C4-2B (cell line): ENCODE measurements at regions not wholly inside any gene's neighbourhood (a gene's known extent, or its start where the extent isn't known, plus 50 kb on each side); places are given as distances from the start of the nearest gene placed in this dataset.

Source experiments
- ZFX ChIP-seq: fragments of 450-650 bp; IDR thresholded peaks from 2 replicates; pipeline ENCODE4 v1.6.1; 2017
- TF ChIP-seq, protein P1 (sequence below): fragments of 450-650 bp; conservative IDR thresholded peaks from 2 replicates; pipeline ENCODE4 v1.5.1; 2017; ENCODE audit warnings: mild to moderate bottlenecking

DNA sequence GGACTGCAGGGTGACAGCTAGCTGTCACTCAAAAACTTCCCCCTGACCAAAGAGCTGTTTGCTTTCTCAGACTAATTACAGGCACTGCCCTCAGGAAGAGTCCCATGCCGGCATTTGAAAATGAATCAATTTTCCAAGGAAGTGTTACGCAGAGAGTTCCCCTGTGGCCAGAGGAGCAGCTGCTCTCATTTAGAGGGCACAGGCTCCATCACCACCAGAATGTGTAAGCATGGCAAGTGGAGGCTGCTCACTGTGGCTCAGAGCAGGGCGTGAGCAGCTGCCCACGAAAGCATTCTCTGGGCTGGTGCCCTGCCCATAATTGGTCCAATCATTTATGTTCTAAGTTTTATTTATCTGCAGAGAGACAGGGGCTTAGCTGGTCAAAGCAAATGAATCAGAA lies 202.2 kb downstream of the RAMP3 start:
- TF ChIP-seq, protein P1, sequence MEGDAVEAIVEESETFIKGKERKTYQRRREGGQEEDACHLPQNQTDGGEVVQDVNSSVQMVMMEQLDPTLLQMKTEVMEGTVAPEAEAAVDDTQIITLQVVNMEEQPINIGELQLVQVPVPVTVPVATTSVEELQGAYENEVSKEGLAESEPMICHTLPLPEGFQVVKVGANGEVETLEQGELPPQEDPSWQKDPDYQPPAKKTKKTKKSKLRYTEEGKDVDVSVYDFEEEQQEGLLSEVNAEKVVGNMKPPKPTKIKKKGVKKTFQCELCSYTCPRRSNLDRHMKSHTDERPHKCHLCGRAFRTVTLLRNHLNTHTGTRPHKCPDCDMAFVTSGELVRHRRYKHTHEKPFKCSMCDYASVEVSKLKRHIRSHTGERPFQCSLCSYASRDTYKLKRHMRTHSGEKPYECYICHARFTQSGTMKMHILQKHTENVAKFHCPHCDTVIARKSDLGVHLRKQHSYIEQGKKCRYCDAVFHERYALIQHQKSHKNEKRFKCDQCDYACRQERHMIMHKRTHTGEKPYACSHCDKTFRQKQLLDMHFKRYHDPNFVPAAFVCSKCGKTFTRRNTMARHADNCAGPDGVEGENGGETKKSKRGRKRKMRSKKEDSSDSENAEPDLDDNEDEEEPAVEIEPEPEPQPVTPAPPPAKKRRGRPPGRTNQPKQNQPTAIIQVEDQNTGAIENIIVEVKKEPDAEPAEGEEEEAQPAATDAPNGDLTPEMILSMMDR, result no peak
- TF ChIP-seq ZFX, result no peak
